Ishikawa (cell line): ENCODE measurements at regions not wholly inside any gene's neighbourhood (a gene's known extent, or its start where the extent isn't known, plus 50 kb on each side); places are given as distances from the start of the nearest gene placed in this dataset.

Experiments
- CEBPB ChIP-seq: IDR thresholded peaks from 2 replicates; pipeline ENCODE4 v1.6.1; 2012
- CREB1 ChIP-seq: IDR thresholded peaks from 2 replicates; pipeline ENCODE4 v1.6.1; 2012; ENCODE audit warnings: low read depth
- EGR1 ChIP-seq: IDR thresholded peaks from 2 replicates; pipeline ENCODE4 v1.6.1; 2012
- EP300 ChIP-seq: IDR thresholded peaks from 2 replicates; pipeline ENCODE4 v1.6.1; 2012; ENCODE audit warnings: borderline replicate concordance
- FOXM1 ChIP-seq: IDR thresholded peaks from 2 replicates; pipeline ENCODE4 v1.6.1; 2012; ENCODE audit warnings: low read depth, borderline replicate concordance
- NFIC ChIP-seq: IDR thresholded peaks from 2 replicates; pipeline ENCODE4 v1.6.1; 2012
- RAD21 ChIP-seq: IDR thresholded peaks from 2 replicates; pipeline ENCODE4 v1.6.1; 2012; ENCODE audit warnings: low read depth
- TAF1 ChIP-seq: IDR thresholded peaks from 2 replicates; pipeline ENCODE4 v1.6.1; 2012; ENCODE audit warnings: low read depth, mild to moderate bottlenecking
- TCF12 ChIP-seq: IDR thresholded peaks from 2 replicates; pipeline ENCODE4 v1.6.1; 2012; ENCODE audit warnings: low read depth
- TEAD4 ChIP-seq: IDR thresholded peaks from 2 replicates; pipeline ENCODE4 v1.6.1; 2012
- YY1 ChIP-seq: IDR thresholded peaks from 2 replicates; pipeline ENCODE4 v1.6.1; 2012; ENCODE audit warnings: low read depth
- ZBTB7A ChIP-seq: IDR thresholded peaks from 2 replicates; pipeline ENCODE4 v1.6.1; 2012; ENCODE audit warnings: low read depth
- TF ChIP-seq, protein P1 (sequence below): IDR thresholded peaks from 2 replicates; pipeline ENCODE4 v1.6.1; 2012
- TF ChIP-seq, protein P2 (sequence below): IDR thresholded peaks from 2 replicates; pipeline ENCODE4 v1.6.1; 2012; ENCODE audit warnings: low read depth, mild to moderate bottlenecking
- TF ChIP-seq, protein P3 (sequence below): IDR thresholded peaks from 2 replicates; pipeline ENCODE4 v1.6.1; 2012

DNA sequence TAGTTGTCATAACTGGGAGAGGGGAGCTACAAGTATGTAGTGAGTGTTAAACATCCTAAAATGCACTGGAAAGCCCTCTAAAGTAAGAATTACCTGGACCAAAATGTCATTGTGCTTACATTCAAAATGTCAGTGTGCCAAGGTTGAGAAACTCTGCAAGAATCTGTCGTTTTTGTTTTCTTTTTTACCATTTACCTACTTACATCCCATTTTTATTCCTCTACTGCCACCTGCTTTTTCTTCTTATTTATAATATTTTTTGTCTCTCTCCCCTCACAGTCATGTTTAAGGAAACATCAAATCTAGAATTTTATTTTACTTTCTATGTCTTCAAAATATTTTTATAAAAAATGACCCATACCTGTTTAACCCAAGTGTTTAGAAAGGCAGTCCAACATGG lies 226.4 kb downstream of the PCDH17 start:
- TF ChIP-seq RAD21 = peak; percentile 14; the same call in 1 of the 2 replicates
- TF ChIP-seq EGR1 = no peak

DNA sequence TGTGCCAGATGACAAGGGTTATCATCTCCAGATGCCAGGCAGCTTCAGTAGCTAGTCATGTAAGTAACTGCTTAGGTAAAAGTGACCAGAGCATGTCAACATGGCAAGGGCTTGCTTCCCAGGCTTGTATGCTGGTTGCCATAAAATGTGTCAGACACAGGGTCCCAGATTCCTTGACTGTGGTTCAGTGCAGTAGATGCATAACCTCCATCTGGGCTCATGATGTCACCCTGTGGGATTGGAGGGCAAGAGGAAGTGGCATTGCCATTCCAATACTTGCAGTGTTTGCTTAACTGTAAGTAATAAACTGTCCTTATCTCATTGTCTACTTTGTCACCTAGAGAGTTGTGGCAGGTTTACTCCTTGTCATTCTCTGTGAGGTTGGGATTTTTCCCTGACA lies 226.8 kb downstream of the PCDH17 start:
- TF ChIP-seq, protein P1, sequence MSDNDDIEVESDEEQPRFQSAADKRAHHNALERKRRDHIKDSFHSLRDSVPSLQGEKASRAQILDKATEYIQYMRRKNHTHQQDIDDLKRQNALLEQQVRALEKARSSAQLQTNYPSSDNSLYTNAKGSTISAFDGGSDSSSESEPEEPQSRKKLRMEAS = no peak
- no peak for TF ChIP-seq FOXM1
- TF ChIP-seq, protein P2, sequence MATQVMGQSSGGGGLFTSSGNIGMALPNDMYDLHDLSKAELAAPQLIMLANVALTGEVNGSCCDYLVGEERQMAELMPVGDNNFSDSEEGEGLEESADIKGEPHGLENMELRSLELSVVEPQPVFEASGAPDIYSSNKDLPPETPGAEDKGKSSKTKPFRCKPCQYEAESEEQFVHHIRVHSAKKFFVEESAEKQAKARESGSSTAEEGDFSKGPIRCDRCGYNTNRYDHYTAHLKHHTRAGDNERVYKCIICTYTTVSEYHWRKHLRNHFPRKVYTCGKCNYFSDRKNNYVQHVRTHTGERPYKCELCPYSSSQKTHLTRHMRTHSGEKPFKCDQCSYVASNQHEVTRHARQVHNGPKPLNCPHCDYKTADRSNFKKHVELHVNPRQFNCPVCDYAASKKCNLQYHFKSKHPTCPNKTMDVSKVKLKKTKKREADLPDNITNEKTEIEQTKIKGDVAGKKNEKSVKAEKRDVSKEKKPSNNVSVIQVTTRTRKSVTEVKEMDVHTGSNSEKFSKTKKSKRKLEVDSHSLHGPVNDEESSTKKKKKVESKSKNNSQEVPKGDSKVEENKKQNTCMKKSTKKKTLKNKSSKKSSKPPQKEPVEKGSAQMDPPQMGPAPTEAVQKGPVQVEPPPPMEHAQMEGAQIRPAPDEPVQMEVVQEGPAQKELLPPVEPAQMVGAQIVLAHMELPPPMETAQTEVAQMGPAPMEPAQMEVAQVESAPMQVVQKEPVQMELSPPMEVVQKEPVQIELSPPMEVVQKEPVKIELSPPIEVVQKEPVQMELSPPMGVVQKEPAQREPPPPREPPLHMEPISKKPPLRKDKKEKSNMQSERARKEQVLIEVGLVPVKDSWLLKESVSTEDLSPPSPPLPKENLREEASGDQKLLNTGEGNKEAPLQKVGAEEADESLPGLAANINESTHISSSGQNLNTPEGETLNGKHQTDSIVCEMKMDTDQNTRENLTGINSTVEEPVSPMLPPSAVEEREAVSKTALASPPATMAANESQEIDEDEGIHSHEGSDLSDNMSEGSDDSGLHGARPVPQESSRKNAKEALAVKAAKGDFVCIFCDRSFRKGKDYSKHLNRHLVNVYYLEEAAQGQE = no peak
- no peak for TF ChIP-seq TEAD4

DNA sequence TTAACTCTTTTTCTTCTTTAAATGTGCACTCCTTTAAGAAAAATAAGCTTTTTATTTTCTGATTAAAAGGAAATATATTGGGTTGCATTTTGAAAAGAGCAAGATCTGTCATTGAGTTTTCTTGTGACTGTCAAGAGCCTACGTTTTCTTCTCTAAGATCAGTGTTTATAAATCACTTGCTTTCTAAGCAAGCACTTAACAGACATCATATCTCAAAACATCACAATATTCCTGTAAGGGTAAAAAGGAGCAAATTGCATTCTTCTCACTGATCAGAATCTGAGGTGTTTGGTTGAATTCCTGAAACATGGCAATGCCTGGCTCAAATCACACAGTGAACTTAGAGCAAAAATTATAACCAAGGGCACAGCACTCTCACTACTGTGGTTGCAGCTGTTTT lies 231.3 kb downstream of the PCDH17 start:
- TF ChIP-seq RAD21 (no peak), CREB1 (no peak), ZBTB7A (no peak), TAF1 (no peak)
- TF ChIP-seq, protein P2 = no peak

DNA sequence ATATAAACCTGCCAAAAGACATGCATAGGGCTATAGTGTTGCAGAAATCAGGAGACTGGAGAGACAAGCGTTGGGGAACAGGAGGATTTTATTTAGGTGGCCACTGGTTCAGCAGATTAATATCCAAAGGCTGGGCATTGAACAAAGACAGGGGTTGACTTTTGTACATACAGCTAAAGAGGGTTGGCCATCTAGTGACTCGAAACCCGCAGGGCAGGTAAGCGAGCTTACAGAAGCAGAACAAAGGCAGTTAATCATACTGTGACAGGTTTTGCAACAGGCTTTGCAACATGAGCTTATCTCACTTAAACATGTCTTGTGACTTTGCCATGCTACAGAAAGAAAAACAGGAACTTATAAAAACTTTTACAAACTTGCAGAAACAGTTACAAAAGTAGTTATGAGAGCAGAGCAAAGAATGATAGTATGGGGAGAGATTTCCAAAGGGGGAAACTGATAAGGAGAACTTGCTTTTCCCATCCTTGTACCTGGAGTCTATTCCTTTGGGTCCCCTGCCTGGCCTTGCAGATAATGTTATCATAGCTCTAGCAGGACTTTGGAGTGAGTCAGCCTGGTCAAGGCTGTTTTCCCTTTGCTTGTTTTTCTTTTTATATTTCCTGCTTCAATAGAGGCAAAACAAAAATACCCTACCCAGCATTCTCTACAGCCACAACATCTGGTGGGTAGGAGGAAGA lies 234.2 kb downstream of the PCDH17 start:
- TF ChIP-seq TEAD4 = no peak
- no peak for TF ChIP-seq EGR1
- TF ChIP-seq EP300 = no peak
- TF ChIP-seq, protein P3, sequence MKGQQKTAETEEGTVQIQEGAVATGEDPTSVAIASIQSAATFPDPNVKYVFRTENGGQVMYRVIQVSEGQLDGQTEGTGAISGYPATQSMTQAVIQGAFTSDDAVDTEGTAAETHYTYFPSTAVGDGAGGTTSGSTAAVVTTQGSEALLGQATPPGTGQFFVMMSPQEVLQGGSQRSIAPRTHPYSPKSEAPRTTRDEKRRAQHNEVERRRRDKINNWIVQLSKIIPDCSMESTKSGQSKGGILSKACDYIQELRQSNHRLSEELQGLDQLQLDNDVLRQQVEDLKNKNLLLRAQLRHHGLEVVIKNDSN = no peak
- no peak for TF ChIP-seq FOXM1
- peak; percentile 41; the same call in 1 of the 2 replicates for TF ChIP-seq CEBPB
- no peak for TF ChIP-seq TCF12

DNA sequence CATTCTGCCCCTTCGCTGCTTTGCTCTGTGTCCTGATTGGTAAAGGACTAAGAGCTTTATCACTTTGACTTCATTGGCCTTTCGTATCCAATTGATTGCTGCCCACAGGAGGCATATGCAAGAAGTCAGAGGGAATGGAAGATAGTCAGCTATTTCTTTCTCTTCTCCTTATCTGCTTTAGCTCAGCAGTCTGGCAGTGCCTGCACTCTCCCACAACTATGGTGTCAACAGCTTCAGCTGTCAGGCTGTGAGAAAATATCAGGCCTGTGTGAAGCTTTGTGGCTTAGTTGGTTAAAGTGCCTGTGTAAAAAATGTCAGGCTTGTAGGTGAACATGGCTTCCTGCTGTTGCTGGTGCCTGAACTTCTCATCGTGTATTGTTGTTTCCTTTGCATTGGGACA lies 243.0 kb downstream of the PCDH17 start:
- no peak for TF ChIP-seq FOXM1
- TF ChIP-seq CREB1 = no peak
- TF ChIP-seq, protein P3 = no peak
- TF ChIP-seq EP300 = no peak
- TF ChIP-seq NFIC = no peak
- TF ChIP-seq, protein P1 = no peak
- TF ChIP-seq ZBTB7A = no peak
- TF ChIP-seq, protein P2 = no peak
- no peak for TF ChIP-seq RAD21
- no peak for TF ChIP-seq CEBPB
- no peak for TF ChIP-seq EGR1
- TF ChIP-seq YY1 = no peak
- no peak for TF ChIP-seq TCF12
- no peak for TF ChIP-seq TAF1
- no peak for TF ChIP-seq TEAD4

DNA sequence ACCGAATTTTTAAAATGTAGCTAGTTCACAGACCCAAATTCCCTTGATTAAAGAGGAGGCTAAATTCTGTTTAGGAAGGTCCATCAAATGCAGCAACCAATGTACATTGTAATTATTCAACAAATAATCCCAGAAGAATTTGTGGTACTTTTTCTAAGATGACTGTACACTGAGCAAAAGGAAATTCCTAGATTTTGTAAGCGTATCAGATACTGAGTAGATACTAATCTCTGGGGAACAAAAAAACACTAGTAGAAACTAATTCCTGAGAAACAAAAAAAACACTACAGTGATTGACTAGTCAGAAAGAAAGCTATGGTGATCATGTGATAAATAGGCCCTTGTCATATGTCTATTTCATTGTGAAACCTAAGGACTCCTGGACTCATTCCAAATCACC lies 246.1 kb downstream of the PCDH17 start:
- TF ChIP-seq CEBPB (no peak), FOXM1 (no peak), ZBTB7A (no peak), EP300 (no peak), TAF1 (no peak), EGR1 (no peak), NFIC (no peak), RAD21 (no peak), CREB1 (no peak), YY1 (no peak), TCF12 (no peak)
- TF ChIP-seq, protein P2 = no peak
- TF ChIP-seq, protein P1 = no peak
- TF ChIP-seq, protein P3 = no peak
